ENCODE measurements at regions not wholly inside any gene's neighbourhood (a gene's known extent, or its start where the extent isn't known, plus 50 kb on each side); places are given as distances from the start of the nearest gene placed in this dataset.

DNA sequence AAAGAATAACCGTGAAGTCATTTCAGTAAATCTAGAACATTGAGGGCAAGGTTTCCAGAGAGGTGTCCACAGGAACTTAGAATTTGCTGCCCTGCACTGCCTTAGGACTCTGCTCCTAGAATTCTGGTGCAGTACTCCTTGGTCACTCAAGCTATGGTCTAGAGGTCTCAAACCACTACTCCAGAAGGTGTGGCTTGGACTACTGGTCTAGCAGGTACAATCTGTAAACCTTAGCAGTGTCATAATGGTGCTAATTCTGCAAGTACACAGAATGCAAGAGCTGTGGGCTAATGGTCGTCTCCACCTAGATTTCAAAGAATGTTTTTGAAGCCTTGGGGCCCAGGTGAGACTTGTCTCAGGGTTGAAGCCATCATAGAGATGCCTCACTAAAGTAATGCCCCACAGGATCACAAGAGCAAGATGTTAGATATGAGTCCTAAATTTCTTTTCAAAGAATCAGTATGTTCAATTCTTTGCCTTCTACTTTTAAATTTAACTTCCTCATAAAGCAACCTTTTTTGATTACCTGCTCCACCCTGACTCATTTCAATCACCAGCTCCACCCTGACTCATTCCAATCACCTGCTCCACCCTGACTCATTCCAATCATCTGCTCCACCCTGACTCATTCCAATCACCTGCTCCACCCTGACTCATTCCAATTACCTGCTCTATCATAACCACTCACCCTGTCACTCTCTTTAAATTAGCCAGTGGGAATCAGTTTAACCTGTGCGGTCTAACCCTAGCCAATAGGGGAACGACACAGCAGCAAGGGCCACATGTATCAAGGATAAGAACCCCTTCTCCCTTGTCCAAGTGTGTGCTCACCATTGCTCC is 1111.8 kb upstream of the ACO1 start:
- Histone ChIP-seq H3K4me3 (replicated peaks in 1 of 3) (no peak overlapping the region), H3K36me3 (no peaks in the 10 kb centered on the region), H3K4me1 (no peaks in the 10 kb centered on the region), H3K27ac (no peak overlapping the region), H3K27me3 (no peaks in the 10 kb centered on the region), H3K9me3 (no peaks in the 10 kb centered on the region)
- TF ChIP-seq POLR2A (IDR thresholded peaks at IDR 0.05) = no peak
- TF ChIP-seq, protein P1, sequence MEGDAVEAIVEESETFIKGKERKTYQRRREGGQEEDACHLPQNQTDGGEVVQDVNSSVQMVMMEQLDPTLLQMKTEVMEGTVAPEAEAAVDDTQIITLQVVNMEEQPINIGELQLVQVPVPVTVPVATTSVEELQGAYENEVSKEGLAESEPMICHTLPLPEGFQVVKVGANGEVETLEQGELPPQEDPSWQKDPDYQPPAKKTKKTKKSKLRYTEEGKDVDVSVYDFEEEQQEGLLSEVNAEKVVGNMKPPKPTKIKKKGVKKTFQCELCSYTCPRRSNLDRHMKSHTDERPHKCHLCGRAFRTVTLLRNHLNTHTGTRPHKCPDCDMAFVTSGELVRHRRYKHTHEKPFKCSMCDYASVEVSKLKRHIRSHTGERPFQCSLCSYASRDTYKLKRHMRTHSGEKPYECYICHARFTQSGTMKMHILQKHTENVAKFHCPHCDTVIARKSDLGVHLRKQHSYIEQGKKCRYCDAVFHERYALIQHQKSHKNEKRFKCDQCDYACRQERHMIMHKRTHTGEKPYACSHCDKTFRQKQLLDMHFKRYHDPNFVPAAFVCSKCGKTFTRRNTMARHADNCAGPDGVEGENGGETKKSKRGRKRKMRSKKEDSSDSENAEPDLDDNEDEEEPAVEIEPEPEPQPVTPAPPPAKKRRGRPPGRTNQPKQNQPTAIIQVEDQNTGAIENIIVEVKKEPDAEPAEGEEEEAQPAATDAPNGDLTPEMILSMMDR (IDR thresholded peaks at IDR 0.05) = no peak
- 68 to 76% methylated on average over 4 of the region's 4 CpGs for WGBS, 2 donors
- no peak for DNase-seq
- intact Hi-C loops (cut with DNase I) = no loop called here

DNA sequence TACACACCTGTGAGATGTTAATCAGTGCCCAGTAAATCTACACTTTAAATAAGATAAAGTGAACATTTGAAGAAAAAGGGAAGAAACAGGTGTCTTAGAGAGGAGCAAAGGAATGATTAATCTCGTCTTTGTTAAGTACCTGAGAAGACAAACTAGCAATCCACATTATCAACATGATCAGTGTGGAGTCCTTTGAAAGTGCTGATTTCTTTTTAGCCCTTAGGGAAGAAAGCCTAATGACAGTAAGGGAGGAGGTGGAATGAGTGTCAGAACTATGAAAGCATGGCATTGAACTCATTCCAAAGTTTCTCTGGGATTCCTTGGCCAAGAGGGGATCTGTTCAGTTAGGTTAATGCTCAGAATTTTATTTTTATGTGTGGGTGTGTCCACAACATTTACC is 1109.0 kb upstream of the ACO1 start:
- 23 to 41% methylated on average over 1 of the region's 1 CpG for WGBS, 2 donors
- TF ChIP-seq, protein P1 (IDR thresholded peaks at IDR 0.05) = no peak
- no peak for TF ChIP-seq POLR2A (IDR thresholded peaks at IDR 0.05)
- no peaks in the 10 kb centered on the region for H3K4me1 ChIP-seq

DNA sequence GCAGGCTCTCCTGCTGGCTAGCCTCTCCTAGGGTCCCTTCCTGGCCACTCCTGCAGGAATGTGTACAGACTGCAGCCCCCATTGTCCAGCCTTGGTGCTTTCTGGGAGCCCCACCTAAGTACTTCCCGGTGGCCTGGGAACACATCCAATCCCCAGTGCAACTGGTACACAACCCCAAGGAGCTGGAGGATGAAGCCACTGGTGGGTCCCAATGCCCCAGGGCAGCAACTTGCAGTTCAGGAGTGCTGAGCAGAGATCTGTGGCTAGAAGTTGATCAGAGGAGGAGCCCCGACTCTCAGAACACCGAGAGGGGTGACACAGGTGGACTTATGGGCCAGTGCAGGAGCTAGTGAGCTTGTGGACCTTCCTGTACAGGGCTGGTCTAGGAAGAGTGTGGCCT is 1093.7 kb upstream of the ACO1 start:
- H3K4me1 ChIP-seq = no peaks in the 10 kb centered on the region
- H3K27ac ChIP-seq = no peak overlapping the region
- no peaks in the 10 kb centered on the region for H3K9me3 ChIP-seq
- H3K36me3 ChIP-seq = no peaks in the 10 kb centered on the region
- intact Hi-C loops (cut with DNase I) = no loop called here
- no peak for DNase-seq
- TF ChIP-seq, protein P1 (IDR thresholded peaks at IDR 0.05) = no peak
- TF ChIP-seq POLR2A (IDR thresholded peaks at IDR 0.05) = no peak
- 83 to 100% methylated on average over 2 to 3 of the region's 3 CpGs for WGBS, 2 donors
- H3K4me3 ChIP-seq (replicated peaks in 1 of 3) = no peak overlapping the region
- no peaks in the 10 kb centered on the region for H3K27me3 ChIP-seq

More for the DNA sequence above, 1109.0 kb upstream of the ACO1 start:
- Histone ChIP-seq H3K36me3 (no peaks in the 10 kb centered on the region), H3K9me3 (no peaks in the 10 kb centered on the region), H3K27ac (no peak overlapping the region), H3K27me3 (no peaks in the 10 kb centered on the region), H3K4me3 (replicated peaks in 1 of 3) (no peak overlapping the region)
- intact Hi-C loops (cut with DNase I) = no loop called here
- no peak for DNase-seq

DNA sequence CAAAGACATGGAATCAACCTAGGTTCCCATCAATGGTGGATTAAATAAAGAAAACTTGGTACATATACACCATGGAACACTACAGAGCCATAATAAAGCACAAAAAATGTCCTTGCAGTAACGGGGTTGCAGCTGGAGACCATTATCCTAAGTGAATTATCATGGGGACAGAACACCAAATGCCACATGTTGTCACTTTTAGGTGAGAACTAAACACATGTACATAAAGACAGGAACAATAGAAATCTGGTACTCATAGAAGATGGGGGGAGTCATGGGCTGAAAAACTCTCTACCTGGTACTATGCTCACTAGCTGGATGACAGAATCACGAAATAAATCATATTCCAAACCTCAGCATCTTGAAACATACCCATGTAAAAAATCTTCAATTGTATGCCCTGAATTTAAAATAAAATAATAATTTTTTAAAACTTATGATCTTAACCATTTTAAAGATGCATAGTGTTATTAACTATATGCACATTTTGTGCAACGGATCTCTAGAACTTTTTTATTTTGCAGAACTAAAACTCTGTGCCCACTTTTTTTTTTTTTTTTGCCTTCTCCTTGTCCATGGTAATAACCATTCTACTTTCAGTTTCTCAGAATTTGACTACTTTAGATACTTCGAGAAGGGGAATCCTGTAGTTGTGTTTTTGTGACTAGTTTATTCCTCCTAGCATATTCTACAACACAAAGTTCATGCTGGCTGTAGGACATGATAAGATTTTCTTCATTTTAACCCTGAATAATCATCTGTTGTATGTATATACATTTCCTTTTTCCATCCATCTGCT is 1081.6 kb upstream of the ACO1 start:
- Histone ChIP-seq H3K4me1 (no peaks in the 10 kb centered on the region), H3K36me3 (no peaks in the 10 kb centered on the region), H3K9me3 (no peaks in the 10 kb centered on the region), H3K27ac (no peak overlapping the region), H3K27me3 (no peaks in the 10 kb centered on the region), H3K4me3 (replicated peaks in 1 of 3) (no peak overlapping the region)
- WGBS, 2 donors = 73 to 79% methylated on average over 4 of the region's 4 CpGs
- TF ChIP-seq, protein P1 (IDR thresholded peaks at IDR 0.05) = no peak
- DNase-seq = no peak
- intact Hi-C loops (cut with DNase I) = no loop called here

DNA sequence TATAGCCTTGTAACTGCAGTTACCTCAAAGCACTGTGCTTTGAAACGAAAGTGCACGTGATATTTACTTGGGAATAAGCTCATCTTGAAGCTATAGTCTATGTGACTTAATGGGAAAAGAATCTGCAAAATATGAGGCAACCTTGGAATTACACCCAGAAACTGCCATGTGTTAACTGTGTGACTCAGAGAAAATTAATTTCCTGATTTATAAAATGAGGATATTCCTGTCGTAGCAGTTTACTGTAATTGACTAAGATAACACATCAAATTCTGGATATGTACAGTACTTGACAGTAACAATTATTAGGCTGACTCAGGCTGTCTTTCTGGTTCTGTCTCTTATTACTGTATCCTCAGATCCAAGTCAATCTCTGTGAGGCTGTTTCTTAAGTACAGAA is 1079.9 kb upstream of the ACO1 start:
- Histone ChIP-seq H3K36me3 (no peaks in the 10 kb centered on the region), H3K4me3 (replicated peaks in 1 of 3) (no peak overlapping the region), H3K27me3 (no peaks in the 10 kb centered on the region), H3K4me1 (no peaks in the 10 kb centered on the region), H3K9me3 (no peaks in the 10 kb centered on the region), H3K27ac (no peak overlapping the region)
- intact Hi-C loops (cut with DNase I) = no loop called here
- 56 to 66% methylated on average over 3 of the region's 3 CpGs for WGBS, 2 donors
- no peak for DNase-seq
- TF ChIP-seq POLR2A (IDR thresholded peaks at IDR 0.05) = no peak
- TF ChIP-seq, protein P1 (IDR thresholded peaks at IDR 0.05) = no peak

Measured in thyroid gland (tissue), 4 donors.